Body of pancreas (tissue), 4 donors: ENCODE measurements at regions not wholly inside any gene's neighbourhood (a gene's known extent, or its start where the extent isn't known, plus 50 kb on each side); places are given as distances from the start of the nearest gene placed in this dataset.

Experiments used
- ATAC-seq: fragments of 150-250 bp; one replicate; pipeline ENCODE4 v1.9.1; 2016
- DNase-seq, 4 donors: peaks; one replicate each; pipeline ENCODE4 v3.0.0-alpha.2; 2019
- H3K27ac ChIP-seq, 4 donors: fragments of 200-600 bp; sonication (generic); 1 replicate in 3 of 4; 2 replicates in 1 of 4; pipeline versions ENCODE4 v1.5.1 to v1.6.1; 2016 to 2019; ENCODE audit warnings: mild to moderate bottlenecking in 1 of 4, mixed read lengths in 1 of 4, moderate library complexity in 1 of 4
- H3K27me3 ChIP-seq, 2 donors: fragments of 200-600 bp; sonication (generic); one replicate each; pipeline ENCODE4 v1.6.0; 2016; ENCODE audit warnings: mild to moderate bottlenecking in 1 of 2
- H3K36me3 ChIP-seq, 2 donors: fragments of 200-600 bp; sonication (generic); replicated peaks in 1 of 2; 2 replicates each; pipeline ENCODE4 v1.5.1; 2016; ENCODE audit warnings: low read depth in 2 of 2; ENCODE audit not compliant: insufficient read depth in 1 of 2
- H3K4me1 ChIP-seq: fragments of 200-600 bp; sonication (generic); one replicate; pipeline ENCODE4 v1.6.0; 2016
- H3K4me3 ChIP-seq, 2 donors: fragments of 200-600 bp; sonication (generic); 1 replicate in 1 of 2; 2 replicates in 1 of 2; pipeline ENCODE4 v1.5.1; 2016 to 2019
- H3K9me3 ChIP-seq, 3 donors: fragments of 200-600 bp; sonication (generic); 1 replicate in 2 of 3; 2 replicates in 1 of 3; pipeline ENCODE4 v1.5.1; 2016
- CTCF ChIP-seq, 7 experiments: fragments of 450-650 bp in 4 of 7; fragments of 200-600 bp in 3 of 7; sonication (generic) in 3 of 7; IDR thresholded peaks; one replicate each; pipeline ENCODE4 v1.5.1; 2016 to 2019; ENCODE audit warnings: antibody characterized with exemption in 7 of 7
- POLR2A ChIP-seq, 3 donors: fragments of 450-650 bp; IDR thresholded peaks; one replicate each; pipeline ENCODE4 v1.6.1; 2016; ENCODE audit warnings: antibody characterized with exemption in 3 of 3, mild to moderate bottlenecking in 2 of 3
- whole genome bisulfite sequencing, 2 donors: methylation state at CpG; one replicate each; pipeline ENCODE4 v1.1.5; 2017; 5-methylcytosine and 5-hydroxymethylcytosine counted together
- intact Hi-C: fragments of 100-400 bp; cut with DNase I; formaldehyde crosslinking; loops from one replicate; pipeline ENCODE4 v1.15.1; 2023

DNA sequence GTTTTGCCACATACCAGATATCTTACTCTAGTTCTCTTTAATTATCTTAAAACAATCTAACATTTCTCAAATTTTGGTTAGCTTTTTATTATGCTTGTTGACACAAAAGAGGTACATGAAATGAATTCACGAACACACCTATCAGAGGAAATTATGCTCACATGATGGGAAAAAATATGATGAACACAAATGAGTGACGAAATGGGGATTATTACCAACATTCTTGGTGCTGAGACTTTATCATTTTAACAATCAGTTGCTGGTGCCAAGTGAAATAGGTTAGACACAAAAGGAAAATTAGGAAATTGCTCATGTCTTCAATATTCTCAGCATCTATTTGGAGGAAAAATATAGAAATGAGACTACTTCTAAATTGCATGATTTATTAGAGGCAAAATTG, 944.7 kb upstream of the NRXN1 start:
- WGBS, 2 donors, result 48 to 62% methylated on average over 2 of the region's 2 CpGs

DNA sequence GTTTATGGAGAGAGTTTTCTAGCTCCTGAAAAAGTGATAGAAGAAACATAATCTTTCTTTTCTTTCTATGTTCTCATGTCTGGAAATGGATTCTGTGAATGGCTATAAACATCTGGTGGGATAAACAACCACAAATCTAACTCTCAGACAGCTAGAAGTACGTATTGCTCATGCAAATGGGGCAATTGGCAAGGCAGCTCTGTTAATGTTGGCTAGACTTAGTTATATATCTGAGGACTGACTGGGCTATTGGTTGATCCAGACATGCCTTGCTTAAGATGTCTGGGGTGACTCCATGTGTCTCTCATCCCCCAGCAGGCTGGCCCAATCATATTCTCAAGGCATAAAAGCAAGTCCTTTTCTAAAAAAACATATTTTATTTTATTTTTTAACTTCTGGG, 939.2 kb upstream of the NRXN1 start:
- no peaks in the 10 kb centered on the region for H3K36me3 ChIP-seq
- no peak for TF ChIP-seq POLR2A (IDR thresholded peaks at IDR 0.05)
- TF ChIP-seq CTCF (IDR thresholded peaks at IDR 0.05), result no peak
- no peak overlapping the region for H3K27ac ChIP-seq
- no peaks in the 10 kb centered on the region for H3K9me3 ChIP-seq
- WGBS, 2 donors, result 19 to 35% methylated on average over 1 of the region's 1 CpG
- intact Hi-C loops, result no loop called here
- no peak overlapping the region for H3K4me3 ChIP-seq
- H3K4me1 ChIP-seq, result no peaks in the 10 kb centered on the region
- ATAC-seq (no peak), DNase-seq (no peak)
- no peaks in the 10 kb centered on the region for H3K27me3 ChIP-seq

More for the DNA sequence above, 944.7 kb upstream of the NRXN1 start:
- TF ChIP-seq POLR2A (IDR thresholded peaks at IDR 0.05), result no peak
- no peak for TF ChIP-seq CTCF (IDR thresholded peaks at IDR 0.05)
- ATAC-seq (no peak), DNase-seq (no peak)
- intact Hi-C loops, result no loop called here
- Histone ChIP-seq H3K36me3 (no peaks in the 10 kb centered on the region), H3K4me3 (no peak overlapping the region), H3K27ac (no peak overlapping the region), H3K27me3 (no peaks in the 10 kb centered on the region), H3K4me1 (no peaks in the 10 kb centered on the region), H3K9me3 (no peaks in the 10 kb centered on the region)

DNA sequence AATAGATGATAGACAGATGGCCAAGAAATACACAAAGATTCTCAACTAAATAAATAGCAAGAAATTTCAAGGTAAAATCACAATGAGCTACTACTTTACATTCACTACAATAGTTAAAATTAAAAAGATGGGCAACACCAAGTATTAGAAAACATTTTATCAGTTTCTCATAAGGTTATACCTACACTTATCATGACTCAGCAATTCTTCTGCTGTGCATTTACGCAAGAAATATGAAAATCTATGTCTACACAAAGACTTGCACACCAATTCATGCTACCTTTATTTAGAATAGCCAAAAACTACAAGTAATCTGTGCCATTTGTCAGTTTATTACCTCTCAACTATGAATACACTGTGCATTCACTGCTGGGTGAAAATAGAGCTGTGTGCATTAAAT, 937.4 kb upstream of the NRXN1 start:
- DNase-seq, result no peak
- no peak for ATAC-seq
- H3K4me3 ChIP-seq, result no peak overlapping the region
- no peaks in the 10 kb centered on the region for H3K27me3 ChIP-seq
- TF ChIP-seq POLR2A (IDR thresholded peaks at IDR 0.05) (no peak), CTCF (IDR thresholded peaks at IDR 0.05) (no peak)
- H3K27ac ChIP-seq, result no peak overlapping the region
- WGBS, 2 donors, result 19 to 33% methylated on average over 1 of the region's 1 CpG
- H3K9me3 ChIP-seq, result no peaks in the 10 kb centered on the region
- no peaks in the 10 kb centered on the region for H3K36me3 ChIP-seq
- intact Hi-C loops, result no loop called here
- H3K4me1 ChIP-seq, result no peaks in the 10 kb centered on the region

DNA sequence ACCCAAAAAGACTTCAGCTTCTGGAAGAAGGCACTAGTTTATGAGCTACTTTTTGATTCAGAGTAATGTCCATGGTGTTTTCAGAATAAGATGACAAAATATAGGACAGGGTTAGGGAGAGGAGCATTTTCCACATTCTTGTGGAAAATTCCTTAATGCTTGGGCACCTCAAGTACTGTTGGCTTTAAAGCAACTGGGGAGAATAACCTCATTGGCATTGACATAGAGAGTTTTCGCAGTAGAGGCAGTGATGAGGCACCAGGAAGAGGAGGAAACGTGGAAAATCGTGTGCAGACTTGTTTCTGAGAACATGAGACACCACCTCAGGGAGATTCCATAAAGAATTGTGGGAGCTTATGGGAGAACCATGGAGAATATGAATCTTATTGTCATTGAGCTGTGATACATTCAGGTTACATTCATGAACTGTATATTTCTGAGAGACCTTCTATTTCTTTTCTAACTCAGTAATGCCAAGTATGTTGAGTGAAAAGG, 929.0 kb upstream of the NRXN1 start:
- WGBS, 2 donors, result 57 to 75% methylated on average over 3 of the region's 3 CpGs
- no peak for TF ChIP-seq POLR2A (IDR thresholded peaks at IDR 0.05)
- TF ChIP-seq CTCF (IDR thresholded peaks at IDR 0.05), result no peak
- no peak for ATAC-seq

DNA sequence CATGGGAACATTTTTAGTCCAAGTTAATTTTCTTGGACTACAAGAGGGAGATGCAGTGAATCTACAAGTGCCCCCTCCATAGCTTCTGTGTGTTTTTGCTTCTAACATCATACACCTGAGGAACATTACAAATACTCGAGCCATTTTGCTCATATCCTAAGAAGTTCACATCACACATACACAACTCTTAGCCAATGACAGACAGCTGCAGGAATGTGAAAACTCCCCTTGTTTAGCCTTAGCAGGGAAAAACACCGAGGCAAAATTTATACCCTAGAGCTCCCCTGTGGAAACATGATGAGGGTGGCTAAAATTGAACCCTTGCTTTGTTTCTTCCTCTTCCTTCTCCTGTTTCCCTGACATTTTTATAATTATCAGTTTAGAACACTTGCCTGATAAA, 928.3 kb upstream of the NRXN1 start:
- TF ChIP-seq POLR2A (IDR thresholded peaks at IDR 0.05) (no peak), CTCF (IDR thresholded peaks at IDR 0.05) (no peak)
- intact Hi-C loops, result no loop called here
- WGBS, 2 donors, result 61 to 66% methylated on average over 2 of the region's 2 CpGs
- no peak for ATAC-seq
- DNase-seq, result no peak
- no peaks in the 10 kb centered on the region for H3K36me3 ChIP-seq
- no peak overlapping the region for H3K4me3 ChIP-seq
- no peaks in the 10 kb centered on the region for H3K27me3 ChIP-seq
- no peak overlapping the region for H3K27ac ChIP-seq
- H3K9me3 ChIP-seq, result no peaks in the 10 kb centered on the region
- no peaks in the 10 kb centered on the region for H3K4me1 ChIP-seq

More for the DNA sequence above, 929.0 kb upstream of the NRXN1 start:
- intact Hi-C loops, result no loop called here
- Histone ChIP-seq H3K9me3 (no peaks in the 10 kb centered on the region), H3K4me1 (no peaks in the 10 kb centered on the region), H3K4me3 (no peak overlapping the region), H3K36me3 (no peaks in the 10 kb centered on the region), H3K27me3 (no peaks in the 10 kb centered on the region), H3K27ac (no peak overlapping the region)
- DNase-seq, result no peak
